GM23338 (cell line): ENCODE measurements at regions not wholly inside any gene's neighbourhood (a gene's known extent, or its start where the extent isn't known, plus 50 kb on each side); places are given as distances from the start of the nearest gene placed in this dataset.
A peak's percentile ranks its signal among the peaks of the same experiment; 100 is the strongest.

ENCODE experiments used
- ATAC-seq: fragments of 200-7000 bp; cut with Tn5 transposase; 3 replicates; pipeline ENCODE4 v1.9.1; 2020
- DNase-seq: peaks from one replicate; pipeline ENCODE4 v3.0.0-alpha.2; 2015; ENCODE audit warnings: low spot score
- H2AFZ ChIP-seq: fragments of 200-600 bp; sonication (generic); 2 replicates; pipeline ENCODE4 v1.8.0; 2016; ENCODE audit warnings: antibody characterized with exemption, mild to moderate bottlenecking, moderate library complexity
- H3F3A ChIP-seq: fragments of 200-600 bp; sonication (generic); replicated peaks from 2 replicates; pipeline ENCODE4 v1.8.0; 2017; ENCODE audit warnings: antibody characterized with exemption, mixed run types, low read depth
- H3K27ac ChIP-seq: fragments of 200-600 bp; sonication (generic); 2 replicates; pipeline ENCODE4 v1.6.1; 2016; ENCODE audit warnings: low read depth
- H3K27me3 ChIP-seq: fragments of 200-600 bp; sonication (generic); 2 replicates; pipeline ENCODE4 v1.8.0; 2016; ENCODE audit warnings: mild to moderate bottlenecking, mixed run types, moderate library complexity; ENCODE audit not compliant: insufficient read depth
- H3K36me3 ChIP-seq: fragments of 200-600 bp; sonication (generic); 2 replicates; pipeline ENCODE4 v1.8.0; 2016; ENCODE audit warnings: mild to moderate bottlenecking; ENCODE audit not compliant: insufficient read depth
- H3K4me1 ChIP-seq: fragments of 200-600 bp; sonication (generic); 2 replicates; pipeline ENCODE4 v1.8.0; 2016; ENCODE audit warnings: mild to moderate bottlenecking, moderate library complexity; ENCODE audit not compliant: insufficient read depth
- H3K4me2 ChIP-seq: fragments of 200-600 bp; sonication (generic); 2 replicates; pipeline ENCODE4 v1.7.1; 2017; ENCODE audit warnings: mixed run types
- H3K4me3 ChIP-seq: fragments of 200-600 bp; sonication (generic); 2 replicates; pipeline ENCODE4 v1.6.1; 2016; ENCODE audit warnings: mixed run types
- H3K79me2 ChIP-seq: fragments of 200-600 bp; sonication (generic); replicated peaks from 2 replicates; pipeline ENCODE4 v1.8.0; 2017; ENCODE audit warnings: mild to moderate bottlenecking; ENCODE audit not compliant: insufficient read depth
- H3K9me2 ChIP-seq: fragments of 200-600 bp; sonication (generic); 2 replicates; pipeline ENCODE4 v1.8.0; 2017; ENCODE audit not compliant: insufficient read depth
- H4K20me1 ChIP-seq: fragments of 200-600 bp; sonication (generic); replicated peaks from 2 replicates; pipeline ENCODE4 v1.8.0; 2017; ENCODE audit warnings: mild to moderate bottlenecking; ENCODE audit not compliant: insufficient read depth
- H3K27ac Mint-ChIP-seq: 2 replicates; pipeline ENCODE4 v1.8.0; 2020; ENCODE audit warnings: inconsistent platforms, mild to moderate bottlenecking, moderate library complexity, mixed read lengths
- H3K27me3 Mint-ChIP-seq: 3 replicates; pipeline ENCODE4 v1.8.0; 2022; ENCODE audit warnings: low read depth, mild to moderate bottlenecking, moderate library complexity, mixed read lengths, inconsistent platforms; ENCODE audit not compliant: insufficient read depth, poor library complexity
- H3K36me3 Mint-ChIP-seq: 3 replicates; pipeline ENCODE4 v1.8.0; 2021; ENCODE audit warnings: low read depth, mild to moderate bottlenecking, inconsistent platforms, moderate library complexity, mixed read lengths
- H3K4me1 Mint-ChIP-seq: 3 replicates; pipeline ENCODE4 v1.8.0; 2020; ENCODE audit warnings: mild to moderate bottlenecking, inconsistent platforms, mixed read lengths
- H3K4me3 Mint-ChIP-seq: 3 replicates; pipeline ENCODE4 v1.8.0; 2021; ENCODE audit warnings: moderate library complexity, mild to moderate bottlenecking, inconsistent platforms, mixed read lengths
- H3K9me3 Mint-ChIP-seq: 3 replicates; pipeline ENCODE4 v1.8.0; 2020; ENCODE audit warnings: moderate library complexity, mild to moderate bottlenecking, inconsistent platforms, mixed read lengths
- EZH2 ChIP-seq: fragments of 200-600 bp; sonication (generic); IDR thresholded peaks from one replicate; pipeline ENCODE4 v1.8.0; 2017; ENCODE audit warnings: antibody characterized with exemption, mild to moderate bottlenecking, low read depth; ENCODE audit not compliant: unreplicated experiment
- JUNB ChIP-seq: IDR thresholded peaks from one replicate; pipeline ENCODE4 v1.6.1; 2016; ENCODE audit warnings: antibody characterized with exemption; ENCODE audit not compliant: unreplicated experiment
- NANOG ChIP-seq: IDR thresholded peaks from 2 replicates; pipeline ENCODE4 v1.6.1; 2016; ENCODE audit warnings: antibody characterized with exemption, borderline replicate concordance
- POLR2AphosphoS5 ChIP-seq: IDR thresholded peaks from 2 replicates; pipeline ENCODE4 v1.6.1; 2016; ENCODE audit warnings: antibody characterized with exemption, low read depth
- ZNF114 ChIP-seq: fragments of 250-450 bp; sonication (Bioruptor Pico); IDR thresholded peaks from 2 replicates; pipeline ENCODE4 v1.5.0; 2020; ENCODE audit warnings: mild to moderate bottlenecking, moderate library complexity
- ZNF331 ChIP-seq: fragments of 250-450 bp; sonication (Bioruptor Pico); IDR thresholded peaks from 2 replicates; pipeline ENCODE4 v1.5.0; 2020; ENCODE audit warnings: low read depth, mild to moderate bottlenecking, moderate library complexity
- TF ChIP-seq, protein P1 (sequence below), 2 experiments: fragments of 200-600 bp in 1 of 2; sonication (generic) in 1 of 2; conservative IDR thresholded peaks; 2 replicates each; pipeline versions ENCODE4 v1.5.1 to v1.6.1; 2016 to 2017; ENCODE audit warnings: antibody characterized with exemption in 2 of 2, low read depth in 2 of 2, mild to moderate bottlenecking in 2 of 2, moderate library complexity in 1 of 2
- TF ChIP-seq, protein P2 (sequence below): fragments of 250-450 bp; sonication (Bioruptor Pico); IDR thresholded peaks from 2 replicates; pipeline ENCODE4 v1.5.0; 2020; ENCODE audit warnings: mild to moderate bottlenecking, moderate library complexity

DNA sequence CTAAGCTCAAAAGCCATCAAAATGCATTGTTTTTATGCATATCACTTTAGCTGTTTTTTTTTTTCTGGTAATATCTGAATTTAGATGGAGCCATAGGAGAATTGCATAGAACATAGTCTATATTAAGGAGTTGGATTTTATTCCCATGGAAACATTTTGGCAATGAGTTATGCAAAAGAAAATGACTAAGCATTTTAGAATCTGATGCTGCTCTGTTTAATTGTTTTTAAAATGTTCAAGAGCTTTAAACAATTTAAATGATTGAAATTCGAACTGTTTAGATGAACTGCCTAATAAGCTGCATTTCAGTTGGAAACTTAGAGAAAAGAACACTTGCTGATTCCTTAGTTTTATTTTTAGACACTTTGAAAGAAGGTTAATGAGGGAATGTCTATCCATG lies 1531.5 kb upstream of the B3GALT2 start:
- Histone ChIP-seq H3F3A (no peaks in the 10 kb centered on the region), H2AFZ (no peak overlapping the region), H3K36me3 (no peaks in the 10 kb centered on the region), H3K4me3 (no peak overlapping the region), H3K4me2 (no peak overlapping the region), H4K20me1 (no peaks in the 10 kb centered on the region), H3K27me3 (no peaks in the 10 kb centered on the region), H3K9me2 (no peaks in the 10 kb centered on the region), H3K27ac (no peak overlapping the region), H3K4me1 (no peaks in the 10 kb centered on the region), H3K79me2 (no peaks in the 10 kb centered on the region)
- Mint-ChIP-seq H3K4me3 (no peak overlapping the region), H3K4me1 (no peaks in the 10 kb centered on the region), H3K27ac (peak overlapping the region; percentile 67; the same call in 1 of the 2 replicates), H3K36me3 (no peaks in the 10 kb centered on the region), H3K27me3 (no peaks in the 10 kb centered on the region), H3K9me3 (no peaks in the 10 kb centered on the region)
- no peak for ATAC-seq
- DNase-seq = no peak
- TF ChIP-seq, protein P1, sequence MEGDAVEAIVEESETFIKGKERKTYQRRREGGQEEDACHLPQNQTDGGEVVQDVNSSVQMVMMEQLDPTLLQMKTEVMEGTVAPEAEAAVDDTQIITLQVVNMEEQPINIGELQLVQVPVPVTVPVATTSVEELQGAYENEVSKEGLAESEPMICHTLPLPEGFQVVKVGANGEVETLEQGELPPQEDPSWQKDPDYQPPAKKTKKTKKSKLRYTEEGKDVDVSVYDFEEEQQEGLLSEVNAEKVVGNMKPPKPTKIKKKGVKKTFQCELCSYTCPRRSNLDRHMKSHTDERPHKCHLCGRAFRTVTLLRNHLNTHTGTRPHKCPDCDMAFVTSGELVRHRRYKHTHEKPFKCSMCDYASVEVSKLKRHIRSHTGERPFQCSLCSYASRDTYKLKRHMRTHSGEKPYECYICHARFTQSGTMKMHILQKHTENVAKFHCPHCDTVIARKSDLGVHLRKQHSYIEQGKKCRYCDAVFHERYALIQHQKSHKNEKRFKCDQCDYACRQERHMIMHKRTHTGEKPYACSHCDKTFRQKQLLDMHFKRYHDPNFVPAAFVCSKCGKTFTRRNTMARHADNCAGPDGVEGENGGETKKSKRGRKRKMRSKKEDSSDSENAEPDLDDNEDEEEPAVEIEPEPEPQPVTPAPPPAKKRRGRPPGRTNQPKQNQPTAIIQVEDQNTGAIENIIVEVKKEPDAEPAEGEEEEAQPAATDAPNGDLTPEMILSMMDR (conservative IDR thresholded peaks at IDR 0.05; ENCODE audit: low read depth in 2 of 2) = no peak
- TF ChIP-seq, protein P2, sequence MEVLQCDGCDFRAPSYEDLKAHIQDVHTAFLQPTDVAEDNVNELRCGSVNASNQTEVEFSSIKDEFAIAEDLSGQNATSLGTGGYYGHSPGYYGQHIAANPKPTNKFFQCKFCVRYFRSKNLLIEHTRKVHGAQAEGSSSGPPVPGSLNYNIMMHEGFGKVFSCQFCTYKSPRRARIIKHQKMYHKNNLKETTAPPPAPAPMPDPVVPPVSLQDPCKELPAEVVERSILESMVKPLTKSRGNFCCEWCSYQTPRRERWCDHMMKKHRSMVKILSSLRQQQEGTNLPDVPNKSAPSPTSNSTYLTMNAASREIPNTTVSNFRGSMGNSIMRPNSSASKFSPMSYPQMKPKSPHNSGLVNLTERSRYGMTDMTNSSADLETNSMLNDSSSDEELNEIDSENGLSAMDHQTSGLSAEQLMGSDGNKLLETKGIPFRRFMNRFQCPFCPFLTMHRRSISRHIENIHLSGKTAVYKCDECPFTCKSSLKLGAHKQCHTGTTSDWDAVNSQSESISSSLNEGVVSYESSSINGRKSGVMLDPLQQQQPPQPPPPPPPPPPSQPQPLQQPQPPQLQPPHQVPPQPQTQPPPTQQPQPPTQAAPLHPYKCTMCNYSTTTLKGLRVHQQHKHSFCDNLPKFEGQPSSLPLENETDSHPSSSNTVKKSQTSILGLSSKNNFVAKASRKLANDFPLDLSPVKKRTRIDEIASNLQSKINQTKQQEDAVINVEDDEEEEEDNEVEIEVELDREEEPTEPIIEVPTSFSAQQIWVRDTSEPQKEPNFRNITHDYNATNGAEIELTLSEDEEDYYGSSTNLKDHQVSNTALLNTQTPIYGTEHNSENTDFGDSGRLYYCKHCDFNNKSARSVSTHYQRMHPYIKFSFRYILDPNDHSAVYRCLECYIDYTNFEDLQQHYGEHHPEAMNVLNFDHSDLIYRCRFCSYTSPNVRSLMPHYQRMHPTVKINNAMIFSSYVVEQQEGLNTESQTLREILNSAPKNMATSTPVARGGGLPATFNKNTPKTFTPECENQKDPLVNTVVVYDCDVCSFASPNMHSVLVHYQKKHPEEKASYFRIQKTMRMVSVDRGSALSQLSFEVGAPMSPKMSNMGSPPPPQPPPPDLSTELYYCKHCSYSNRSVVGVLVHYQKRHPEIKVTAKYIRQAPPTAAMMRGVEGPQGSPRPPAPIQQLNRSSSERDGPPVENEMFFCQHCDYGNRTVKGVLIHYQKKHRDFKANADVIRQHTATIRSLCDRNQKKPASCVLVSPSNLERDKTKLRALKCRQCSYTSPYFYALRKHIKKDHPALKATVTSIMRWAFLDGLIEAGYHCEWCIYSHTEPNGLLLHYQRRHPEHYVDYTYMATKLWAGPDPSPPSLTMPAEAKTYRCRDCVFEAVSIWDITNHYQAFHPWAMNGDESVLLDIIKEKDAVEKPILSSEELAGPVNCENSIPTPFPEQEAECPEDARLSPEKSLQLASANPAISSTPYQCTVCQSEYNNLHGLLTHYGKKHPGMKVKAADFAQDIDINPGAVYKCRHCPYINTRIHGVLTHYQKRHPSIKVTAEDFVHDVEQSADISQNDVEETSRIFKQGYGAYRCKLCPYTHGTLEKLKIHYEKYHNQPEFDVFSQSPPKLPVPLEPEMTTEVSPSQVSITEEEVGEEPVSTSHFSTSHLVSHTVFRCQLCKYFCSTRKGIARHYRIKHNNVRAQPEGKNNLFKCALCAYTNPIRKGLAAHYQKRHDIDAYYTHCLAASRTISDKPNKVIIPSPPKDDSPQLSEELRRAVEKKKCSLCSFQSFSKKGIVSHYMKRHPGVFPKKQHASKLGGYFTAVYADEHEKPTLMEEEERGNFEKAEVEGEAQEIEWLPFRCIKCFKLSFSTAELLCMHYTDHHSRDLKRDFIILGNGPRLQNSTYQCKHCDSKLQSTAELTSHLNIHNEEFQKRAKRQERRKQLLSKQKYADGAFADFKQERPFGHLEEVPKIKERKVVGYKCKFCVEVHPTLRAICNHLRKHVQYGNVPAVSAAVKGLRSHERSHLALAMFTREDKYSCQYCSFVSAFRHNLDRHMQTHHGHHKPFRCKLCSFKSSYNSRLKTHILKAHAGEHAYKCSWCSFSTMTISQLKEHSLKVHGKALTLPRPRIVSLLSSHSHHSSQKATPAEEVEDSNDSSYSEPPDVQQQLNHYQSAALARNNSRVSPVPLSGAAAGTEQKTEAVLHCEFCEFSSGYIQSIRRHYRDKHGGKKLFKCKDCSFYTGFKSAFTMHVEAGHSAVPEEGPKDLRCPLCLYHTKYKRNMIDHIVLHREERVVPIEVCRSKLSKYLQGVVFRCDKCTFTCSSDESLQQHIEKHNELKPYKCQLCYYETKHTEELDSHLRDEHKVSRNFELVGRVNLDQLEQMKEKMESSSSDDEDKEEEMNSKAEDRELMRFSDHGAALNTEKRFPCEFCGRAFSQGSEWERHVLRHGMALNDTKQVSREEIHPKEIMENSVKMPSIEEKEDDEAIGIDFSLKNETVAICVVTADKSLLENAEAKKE = no peak
- TF ChIP-seq ZNF114 = no peak

DNA sequence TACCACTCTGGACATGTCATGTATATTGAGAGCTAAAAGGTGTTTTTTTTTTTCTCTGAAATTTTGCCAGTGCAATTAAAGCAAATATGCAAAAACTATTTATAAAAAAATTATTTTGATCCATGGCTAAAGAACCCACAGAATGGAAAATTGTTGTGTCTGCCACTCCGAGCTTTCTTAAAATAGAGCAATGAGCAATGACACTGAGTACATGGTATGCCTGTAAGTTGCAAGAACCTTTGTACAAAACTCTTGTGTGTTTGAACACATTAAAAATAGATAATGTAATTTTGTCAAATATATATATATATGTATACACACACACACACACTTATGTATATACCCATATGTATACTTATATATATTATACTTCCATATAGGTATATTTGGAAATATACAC lies 1530.9 kb upstream of the B3GALT2 start:
- no peaks in the 10 kb centered on the region for H3K9me3 Mint-ChIP-seq
- no peaks in the 10 kb centered on the region for H3K4me1 ChIP-seq
- no peaks in the 10 kb centered on the region for H3K9me2 ChIP-seq
- no peak overlapping the region for H3K27ac ChIP-seq
- ATAC-seq (no peak), DNase-seq (no peak)
- no peaks in the 10 kb centered on the region for H3K4me1 Mint-ChIP-seq
- H3K36me3 Mint-ChIP-seq = no peaks in the 10 kb centered on the region
- H3K27me3 Mint-ChIP-seq = no peaks in the 10 kb centered on the region
- no peaks in the 10 kb centered on the region for H3K79me2 ChIP-seq
- no peaks in the 10 kb centered on the region for H3F3A ChIP-seq
- no peak overlapping the region for H2AFZ ChIP-seq
- no peak overlapping the region for H3K4me3 ChIP-seq
- no peaks in the 10 kb centered on the region for H3K36me3 ChIP-seq
- no peaks in the 10 kb centered on the region for H4K20me1 ChIP-seq
- H3K4me3 Mint-ChIP-seq = no peak overlapping the region
- H3K4me2 ChIP-seq = no peak overlapping the region
- H3K27me3 ChIP-seq = no peaks in the 10 kb centered on the region
- H3K27ac Mint-ChIP-seq = no peak overlapping the region; the same call in 1 of the 2 replicates
- TF ChIP-seq ZNF331 (CRISPR knock-in tag) (no peak), POLR2AphosphoS5 (no peak), ZNF114 (no peak), NANOG (no peak), JUNB (no peak), EZH2 (no peak)
- TF ChIP-seq, protein P1 (conservative IDR thresholded peaks at IDR 0.05; ENCODE audit: low read depth in 2 of 2) = no peak
